H1 (cell line): ENCODE measurements at regions not wholly inside any gene's neighbourhood (a gene's known extent, or its start where the extent isn't known, plus 50 kb on each side); places are given as distances from the start of the nearest gene placed in this dataset.
A peak's percentile ranks its signal among the peaks of the same experiment; 100 is the strongest.

ENCODE experiments used
- CTCF ChIA-PET: fragments of 300-600 bp; sonication (Branson Sonifier 250); formaldehyde crosslinking; loops from one replicate; lab custom pipeline; 2021; ENCODE audit not compliant: partially characterized antibody; lab: Charles Lee
- POLR2A ChIA-PET: fragments of 300-600 bp; sonication (Branson Sonifier 250); formaldehyde crosslinking; loops from one replicate; lab custom pipeline; 2021; ENCODE audit warnings: inconsistent platforms; ENCODE audit not compliant: partially characterized antibody; lab: Charles Lee
- DNase-seq, 2 experiments: peaks; one replicate each; pipeline versions ENCODE4 v3.0.0 to v3.0.0-alpha.2; 2010 to 2022; ENCODE audit warnings: low spot score in 2 of 2, low read depth in 1 of 2, mixed read lengths in 1 of 2
- FAIRE-seq: peaks from 2 replicates; lab custom pipeline; 2011; peaks lifted over from hg19 to GRCh38; lab: Jason Lieb, UNC
- H2AFZ ChIP-seq: 2 replicates; pipeline ENCODE4 v1.8.1; 2012; ENCODE audit warnings: low read length, inconsistent platforms
- H2AK5ac ChIP-seq: 2 replicates; pipeline ENCODE4 v1.6.1; 2013; ENCODE audit warnings: low read depth, low read length
- H2BK120ac ChIP-seq: replicated peaks from 2 replicates; pipeline ENCODE3; 2013; ENCODE audit warnings: low read depth, low read length, inconsistent platforms
- H2BK12ac ChIP-seq: 2 replicates; pipeline ENCODE4 v1.6.1; 2013; ENCODE audit warnings: low read depth, low read length
- H2BK15ac ChIP-seq: 2 replicates; pipeline ENCODE4 v1.6.1; 2013; ENCODE audit warnings: low read length
- H2BK20ac ChIP-seq: 2 replicates; pipeline ENCODE4 v1.6.1; 2013; ENCODE audit warnings: low read length
- H2BK5ac ChIP-seq: 2 replicates; pipeline ENCODE4 v1.6.1; 2013; ENCODE audit warnings: low read depth, low read length
- H3K14ac ChIP-seq: 2 replicates; pipeline ENCODE4 v1.6.1; 2013; ENCODE audit warnings: inconsistent platforms; ENCODE audit not compliant: insufficient read length
- H3K18ac ChIP-seq: 2 replicates; pipeline ENCODE4 v1.6.1; 2013; ENCODE audit warnings: low read length; ENCODE audit errors: extremely low read depth
- H3K23ac ChIP-seq: 2 replicates; pipeline ENCODE4 v1.6.1; 2013; ENCODE audit warnings: inconsistent platforms; ENCODE audit not compliant: insufficient read length
- H3K23me2 ChIP-seq: 2 replicates; pipeline ENCODE4 v1.6.1; 2013; ENCODE audit warnings: low read depth, low read length
- H3K27ac ChIP-seq: 2 replicates; pipeline ENCODE4 v1.6.1; 2011; ENCODE audit warnings: low read depth, low read length, inconsistent platforms
- H3K27me3 ChIP-seq, 4 experiments: replicated peaks in 1 of 4; 1 replicate in 1 of 4; 2 replicates in 3 of 4; pipeline versions ENCODE4 v1.6.1 to v1.8.1; 2011 to 2013; ENCODE audit warnings: low read length in 3 of 4, mild to moderate bottlenecking in 3 of 4, inconsistent platforms in 2 of 4, mixed read lengths in 2 of 4, moderate library complexity in 1 of 4; ENCODE audit not compliant: control insufficient read depth in 3 of 4, insufficient read depth in 3 of 4; ENCODE audit errors: extremely low read depth in 1 of 4
- H3K36me3 ChIP-seq, 4 experiments: 2 replicates each; pipeline versions ENCODE4 v1.6.1 to v1.8.1; 2011 to 2013; ENCODE audit warnings: mild to moderate bottlenecking in 4 of 4, low read length in 3 of 4, moderate library complexity in 2 of 4, control low read depth in 1 of 4, inconsistent platforms in 1 of 4; ENCODE audit not compliant: insufficient read depth in 4 of 4, control insufficient read depth in 2 of 4
- H3K4ac ChIP-seq: replicated peaks from 2 replicates; pipeline ENCODE3; 2013; ENCODE audit warnings: low read length, low read depth, mixed read lengths, inconsistent platforms; ENCODE audit not compliant: insufficient read length
- H3K4me1 ChIP-seq, 4 experiments: replicated peaks in 1 of 4; 1 replicate in 1 of 4; 2 replicates in 3 of 4; pipeline versions ENCODE4 v1.6.1 to v1.8.1; 2011 to 2013; ENCODE audit warnings: low read length in 3 of 4, inconsistent platforms in 2 of 4, mixed read lengths in 1 of 4; ENCODE audit not compliant: insufficient read depth in 4 of 4, control insufficient read depth in 3 of 4
- H3K4me2 ChIP-seq, 2 experiments: 2 replicates each; pipeline versions ENCODE4 v1.6.1 to v1.8.1; 2011 to 2013; ENCODE audit warnings: low read depth in 2 of 2, low read length in 2 of 2, control low read depth in 1 of 2, inconsistent platforms in 1 of 2, mild to moderate bottlenecking in 1 of 2; ENCODE audit not compliant: insufficient read depth in 1 of 2
- H3K4me3 ChIP-seq, 4 experiments: fragments of 200-600, 300-600 bp in 1 of 4; sonication (generic), shearing (Covaris generic), sonication (Bioruptor Twin) in 1 of 4; 2 replicates each; pipeline versions ENCODE4 v1.5.1 to v1.8.1; 2011 to 2016; ENCODE audit warnings: low read length in 4 of 4, low read depth in 3 of 4, control low read depth in 2 of 4, inconsistent platforms in 2 of 4, mild to moderate bottlenecking in 2 of 4, mixed read lengths in 1 of 4, moderate library complexity in 1 of 4; ENCODE audit not compliant: insufficient read depth in 2 of 4; ENCODE audit errors: extremely low read depth in 1 of 4
- H3K56ac ChIP-seq: replicated peaks from 2 replicates; pipeline ENCODE3; 2013; ENCODE audit warnings: low read depth, mild to moderate bottlenecking, mixed read lengths, low read length, inconsistent platforms; ENCODE audit not compliant: insufficient read length
- H3K79me1 ChIP-seq: 2 replicates; pipeline ENCODE4 v1.6.1; 2013; ENCODE audit warnings: low read depth, low read length, control low read depth
- H3K79me2 ChIP-seq, 2 experiments: 2 replicates each; pipeline versions ENCODE4 v1.6.1 to v1.8.1; 2012 to 2013; ENCODE audit warnings: low read length in 2 of 2, mild to moderate bottlenecking in 2 of 2, inconsistent platforms in 1 of 2; ENCODE audit not compliant: insufficient read depth in 2 of 2, control insufficient read depth in 1 of 2
- H3K9ac ChIP-seq, 4 experiments: replicated peaks in 1 of 4; 1 replicate in 1 of 4; 2 replicates in 3 of 4; pipeline versions ENCODE4 v1.6.1 to v1.8.1; 2011 to 2013; ENCODE audit warnings: low read depth in 3 of 4, low read length in 3 of 4, control low read depth in 2 of 4, mild to moderate bottlenecking in 2 of 4, moderate library complexity in 2 of 4, inconsistent platforms in 1 of 4; ENCODE audit errors: extremely low read depth in 1 of 4
- H3K9me3 ChIP-seq, 2 experiments: 2 replicates each; pipeline versions ENCODE4 v1.6.1 to v1.8.1; 2012 to 2013; ENCODE audit warnings: mild to moderate bottlenecking in 2 of 2, moderate library complexity in 2 of 2, control low read depth in 1 of 2, inconsistent platforms in 1 of 2, low read depth in 1 of 2, low read length in 1 of 2, mixed read lengths in 1 of 2; ENCODE audit not compliant: insufficient read depth in 2 of 2
- H4K20me1 ChIP-seq, 2 experiments: replicated peaks in 1 of 2; 2 replicates each; pipeline versions ENCODE3 to v1.8.1; 2011 to 2013; ENCODE audit warnings: inconsistent platforms in 2 of 2, low read length in 2 of 2, mild to moderate bottlenecking in 1 of 2; ENCODE audit not compliant: insufficient read depth in 2 of 2, control insufficient read depth in 1 of 2
- H4K5ac ChIP-seq: 2 replicates; pipeline ENCODE4 v1.6.1; 2013; ENCODE audit warnings: low read length, low read depth, mixed read lengths, inconsistent platforms; ENCODE audit not compliant: insufficient read length
- H4K8ac ChIP-seq: 2 replicates; pipeline ENCODE4 v1.8.0; 2013; ENCODE audit warnings: mild to moderate bottlenecking, moderate library complexity, low read length, inconsistent platforms; ENCODE audit not compliant: insufficient read depth; ENCODE audit errors: extremely low read depth
- H4K91ac ChIP-seq: replicated peaks from 2 replicates; pipeline ENCODE3; 2013; ENCODE audit warnings: low read length, mixed read lengths, inconsistent platforms; ENCODE audit not compliant: insufficient read length
- EGR1 ChIP-seq: IDR thresholded peaks from 2 replicates; pipeline ENCODE4 v1.6.1; 2011; ENCODE audit warnings: low read depth, low read length, borderline replicate concordance
- RAD21 ChIP-seq, 2 experiments: IDR thresholded peaks in 1 of 2; conservative IDR thresholded peaks in 1 of 2; 2 replicates each; pipeline ENCODE4 v1.6.1; 2011; ENCODE audit warnings: low read depth in 2 of 2, low read length in 2 of 2, improper control_type of control experiment in 1 of 2, inconsistent platforms in 1 of 2, mild to moderate bottlenecking in 1 of 2, moderate library complexity in 1 of 2
- WGBS, 2 experiments: shearing (Covaris generic) in 1 of 2; methylation state at CpG; one replicate each; pipeline versions ENCODE4 v1.1.6 to v1.1.7; 2013 to 2015; ENCODE audit warnings: low lambda C conversion rate in 2 of 2, mixed read lengths in 2 of 2, inconsistent platforms in 1 of 2, low coverage in 1 of 2, missing lambda C conversion rate in 1 of 2; ENCODE audit not compliant: insufficient replicate concordance in 2 of 2, insufficient coverage in 1 of 2, insufficient read length in 1 of 2; ENCODE audit errors: extremely low coverage in 1 of 2, missing lambda C conversion rate in 1 of 2; 5-methylcytosine and 5-hydroxymethylcytosine counted together
- TF ChIP-seq, protein P1 (sequence below), 3 experiments: IDR thresholded peaks; 1 replicate in 2 of 3; 2 replicates in 1 of 3; pipeline versions ENCODE4 v1.5.1 to v1.6.1; 2011; ENCODE audit warnings: low read length in 3 of 3, mild to moderate bottlenecking in 3 of 3, inconsistent platforms in 2 of 3, low read depth in 1 of 3, moderate library complexity in 1 of 3; ENCODE audit not compliant: insufficient read depth in 1 of 3; ENCODE audit errors: control extremely low read depth in 1 of 3

DNA sequence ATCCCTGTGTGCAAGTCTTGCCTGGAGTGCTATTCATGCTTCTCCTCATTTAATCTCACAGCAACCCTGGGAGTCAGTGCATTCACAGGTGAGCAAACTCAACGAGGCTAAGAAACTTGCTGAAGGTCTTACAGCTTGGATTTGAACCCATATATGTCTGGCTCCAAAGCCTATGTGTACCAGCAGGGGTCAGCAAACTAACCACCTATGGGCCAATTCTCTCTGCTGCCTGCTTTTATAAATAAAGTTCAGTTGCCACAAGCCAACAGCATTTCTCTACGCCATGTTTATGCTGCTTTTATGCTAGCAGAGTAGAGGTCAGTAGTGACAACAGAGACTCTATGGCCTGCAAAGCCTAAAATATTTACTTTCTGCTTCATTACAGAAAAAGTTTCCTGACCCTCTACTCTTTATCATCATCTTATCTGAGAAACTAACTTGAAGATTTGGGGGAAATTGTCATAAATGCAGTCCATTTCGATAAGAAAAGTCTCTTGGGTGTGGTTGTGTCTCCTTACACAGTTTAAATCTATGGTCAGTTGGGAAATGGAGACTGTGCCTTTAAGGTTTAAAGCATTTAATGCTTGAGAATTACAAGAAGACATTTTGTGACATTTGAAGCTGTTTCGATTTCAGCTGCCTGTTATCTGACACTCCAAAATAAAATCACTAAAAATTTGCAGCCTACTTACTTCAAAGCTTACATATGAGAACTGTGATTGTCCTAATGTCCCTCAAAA lies 137.7 kb downstream of the PRELID2 start:
- Histone ChIP-seq H3K4ac (no peak overlapping the region), H2BK5ac (no peak overlapping the region), H2BK120ac (no peak overlapping the region), H3K27ac (no peak overlapping the region), H3K4me2 (no peak overlapping the region), H2BK15ac (no peak overlapping the region), H2BK20ac (no peak overlapping the region), H4K8ac (no peak overlapping the region), H2AFZ (no peak overlapping the region), H3K27me3 (no peaks in the 10 kb centered on the region), H3K23ac (no peak overlapping the region), H3K4me1 (no peaks in the 10 kb centered on the region), H3K9ac (no peak overlapping the region), H3K79me1 (no peaks in the 10 kb centered on the region), H4K5ac (no peak overlapping the region), H3K4me3 (no peak overlapping the region), H3K56ac (no peak overlapping the region), H3K18ac (no peak overlapping the region), H3K79me2 (no peaks in the 10 kb centered on the region), H4K91ac (no peak overlapping the region), H2BK12ac (no peak overlapping the region), H3K36me3 (no peaks in the 10 kb centered on the region), H4K20me1 (no peaks in the 10 kb centered on the region), H3K9me3 (no peaks in the 10 kb centered on the region), H3K23me2 (no peaks in the 10 kb centered on the region), H2AK5ac (no peak overlapping the region), H3K14ac (no peak overlapping the region)
- DNase-seq (no peak), FAIRE-seq (peak; percentile 73)
- CTCF ChIA-PET, result interaction anchor here (0.6 to 10.5 kb wide), 23 partner anchors 12 to 409 kb away, joined by 3 to 100 read pairs (median 5); no protein-coding TSS in a partner anchor
- WGBS, 2 experiments, result 86% methylated on average over 4 of the region's 4 CpGs; no CpG with 5 or more reads in 1 of the 2 experiments
- TF ChIP-seq EGR1 (no peak), RAD21 (IDR thresholded peaks at IDR 0.05 in 1 of 2, conservative IDR thresholded peaks at IDR 0.05 in 1 of 2; ENCODE audit: low read depth in 2 of 2, low read length in 2 of 2) (peak; percentile 56 to 68)
- TF ChIP-seq, protein P1, sequence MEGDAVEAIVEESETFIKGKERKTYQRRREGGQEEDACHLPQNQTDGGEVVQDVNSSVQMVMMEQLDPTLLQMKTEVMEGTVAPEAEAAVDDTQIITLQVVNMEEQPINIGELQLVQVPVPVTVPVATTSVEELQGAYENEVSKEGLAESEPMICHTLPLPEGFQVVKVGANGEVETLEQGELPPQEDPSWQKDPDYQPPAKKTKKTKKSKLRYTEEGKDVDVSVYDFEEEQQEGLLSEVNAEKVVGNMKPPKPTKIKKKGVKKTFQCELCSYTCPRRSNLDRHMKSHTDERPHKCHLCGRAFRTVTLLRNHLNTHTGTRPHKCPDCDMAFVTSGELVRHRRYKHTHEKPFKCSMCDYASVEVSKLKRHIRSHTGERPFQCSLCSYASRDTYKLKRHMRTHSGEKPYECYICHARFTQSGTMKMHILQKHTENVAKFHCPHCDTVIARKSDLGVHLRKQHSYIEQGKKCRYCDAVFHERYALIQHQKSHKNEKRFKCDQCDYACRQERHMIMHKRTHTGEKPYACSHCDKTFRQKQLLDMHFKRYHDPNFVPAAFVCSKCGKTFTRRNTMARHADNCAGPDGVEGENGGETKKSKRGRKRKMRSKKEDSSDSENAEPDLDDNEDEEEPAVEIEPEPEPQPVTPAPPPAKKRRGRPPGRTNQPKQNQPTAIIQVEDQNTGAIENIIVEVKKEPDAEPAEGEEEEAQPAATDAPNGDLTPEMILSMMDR (IDR thresholded peaks at IDR 0.05; ENCODE audit: control extremely low read depth in 1 of 3, insufficient read depth in 1 of 3, low read depth in 1 of 3, low read length in 3 of 3), result peak in 2 of 3 experiments; percentile 70; a peak in 3 of 4 replicates
- POLR2A ChIA-PET, result interaction anchor here (0.8 kb wide), 1 partner anchor 14 kb away, joined by 3 read pairs; no protein-coding TSS in a partner anchor
